ENCODE measurements at regions not wholly inside any gene's neighbourhood (a gene's known extent, or its start where the extent isn't known, plus 50 kb on each side); places are given as distances from the start of the nearest gene placed in this dataset.

DNA sequence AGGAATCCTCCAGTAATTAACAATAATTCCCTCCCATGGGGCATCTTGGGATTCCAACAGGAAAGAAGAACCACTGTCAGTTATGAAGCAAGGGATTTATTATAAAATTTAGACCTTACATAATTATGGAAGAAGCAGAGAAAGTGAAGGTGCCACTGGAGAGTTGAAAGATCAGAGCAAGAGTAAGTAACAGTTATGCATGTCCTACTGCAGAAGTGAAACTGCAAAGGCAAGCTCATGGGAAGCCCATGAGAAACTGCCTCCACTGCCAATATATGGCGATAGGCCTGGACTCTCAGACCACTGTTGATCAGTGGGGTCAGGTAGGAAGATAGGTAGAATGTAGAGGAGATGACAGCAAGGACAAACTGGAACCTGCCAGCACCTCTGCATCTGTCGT lies 123.6 kb upstream of the ZNF648 start:
- H3K27ac ChIP-seq (ENCODE audit: low read length): no peak overlapping the region
- Mint-ChIP-seq H3K4me3 (no peak overlapping the region), H3K36me3 (no peaks in the 10 kb centered on the region), H3K9me3 (no peaks in the 10 kb centered on the region), H3K27me3 (ENCODE audit: low read depth in 2 of 2) (peaks cover 10 to 33% of the 10 kb centered on the region in 2 donors), H3K27ac (no peak overlapping the region), H3K4me1 (no peaks in the 10 kb centered on the region)
- H3K9me3 ChIP-seq (ENCODE audit: control insufficient read depth, insufficient read depth, low read length): no peaks in the 10 kb centered on the region
- no peaks in the 10 kb centered on the region for H3K27me3 ChIP-seq (ENCODE audit: control insufficient read depth, insufficient read depth, low read length)
- intact Hi-C loops (cut with micrococcal nuclease): no loop called here
- WGBS (ENCODE audit: insufficient coverage): 92% methylated on average over 2 of the region's 2 CpGs
- DNase-seq (no peak), ATAC-seq (no peak)
- TF ChIP-seq, protein P1, sequence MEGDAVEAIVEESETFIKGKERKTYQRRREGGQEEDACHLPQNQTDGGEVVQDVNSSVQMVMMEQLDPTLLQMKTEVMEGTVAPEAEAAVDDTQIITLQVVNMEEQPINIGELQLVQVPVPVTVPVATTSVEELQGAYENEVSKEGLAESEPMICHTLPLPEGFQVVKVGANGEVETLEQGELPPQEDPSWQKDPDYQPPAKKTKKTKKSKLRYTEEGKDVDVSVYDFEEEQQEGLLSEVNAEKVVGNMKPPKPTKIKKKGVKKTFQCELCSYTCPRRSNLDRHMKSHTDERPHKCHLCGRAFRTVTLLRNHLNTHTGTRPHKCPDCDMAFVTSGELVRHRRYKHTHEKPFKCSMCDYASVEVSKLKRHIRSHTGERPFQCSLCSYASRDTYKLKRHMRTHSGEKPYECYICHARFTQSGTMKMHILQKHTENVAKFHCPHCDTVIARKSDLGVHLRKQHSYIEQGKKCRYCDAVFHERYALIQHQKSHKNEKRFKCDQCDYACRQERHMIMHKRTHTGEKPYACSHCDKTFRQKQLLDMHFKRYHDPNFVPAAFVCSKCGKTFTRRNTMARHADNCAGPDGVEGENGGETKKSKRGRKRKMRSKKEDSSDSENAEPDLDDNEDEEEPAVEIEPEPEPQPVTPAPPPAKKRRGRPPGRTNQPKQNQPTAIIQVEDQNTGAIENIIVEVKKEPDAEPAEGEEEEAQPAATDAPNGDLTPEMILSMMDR (IDR thresholded peaks at IDR 0.05): no peak
- no peaks in the 10 kb centered on the region for H3K36me3 ChIP-seq (ENCODE audit: control insufficient read depth, insufficient read depth, low read length)
- H3K4me1 ChIP-seq (ENCODE audit: control insufficient read depth, insufficient read depth, low read length): no peaks in the 10 kb centered on the region
- H3K4me3 ChIP-seq (ENCODE audit: low read length): no peak overlapping the region

DNA sequence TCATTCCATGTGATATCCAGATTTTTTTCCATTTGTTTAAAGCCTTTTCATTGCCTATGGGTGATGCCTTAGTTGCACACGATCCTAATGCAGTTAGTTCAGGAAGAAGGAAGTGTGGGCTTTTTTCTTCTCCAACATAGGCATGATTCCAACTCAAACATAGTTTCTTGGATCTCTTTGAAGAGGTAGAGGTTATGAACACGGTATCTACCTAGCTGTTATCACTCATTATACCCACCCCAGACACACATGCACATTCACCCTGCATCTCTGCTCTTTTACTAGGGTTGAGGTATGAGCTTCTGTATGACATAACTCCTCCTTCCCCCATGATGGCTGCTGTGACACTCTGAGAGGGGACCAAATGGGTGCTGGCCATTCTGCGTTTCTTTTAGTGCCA lies 122.1 kb upstream of the ZNF648 start:
- H3K9me3 ChIP-seq (ENCODE audit: control insufficient read depth, insufficient read depth, low read length): no peaks in the 10 kb centered on the region
- intact Hi-C loops (cut with micrococcal nuclease): no loop called here
- no peaks in the 10 kb centered on the region for H3K36me3 ChIP-seq (ENCODE audit: control insufficient read depth, insufficient read depth, low read length)
- H3K27me3 Mint-ChIP-seq (ENCODE audit: low read depth in 2 of 2): peaks cover 5 to 27% of the 10 kb centered on the region in 2 donors
- 100% methylated on average over 1 of the region's 3 CpGs for WGBS (ENCODE audit: insufficient coverage)
- ATAC-seq (no peak), DNase-seq (no peak)
- H3K27ac Mint-ChIP-seq: no peak overlapping the region
- no peaks in the 10 kb centered on the region for H3K9me3 Mint-ChIP-seq
- H3K4me3 ChIP-seq (ENCODE audit: low read length): no peak overlapping the region
- H3K27ac ChIP-seq (ENCODE audit: low read length): no peak overlapping the region
- H3K4me1 Mint-ChIP-seq: no peaks in the 10 kb centered on the region
- H3K4me1 ChIP-seq (ENCODE audit: control insufficient read depth, insufficient read depth, low read length): no peaks in the 10 kb centered on the region
- H3K27me3 ChIP-seq (ENCODE audit: control insufficient read depth, insufficient read depth, low read length): no peaks in the 10 kb centered on the region
- no peak overlapping the region for H3K4me3 Mint-ChIP-seq
- TF ChIP-seq, protein P1 (IDR thresholded peaks at IDR 0.05): no peak
- H3K36me3 Mint-ChIP-seq: no peaks in the 10 kb centered on the region

DNA sequence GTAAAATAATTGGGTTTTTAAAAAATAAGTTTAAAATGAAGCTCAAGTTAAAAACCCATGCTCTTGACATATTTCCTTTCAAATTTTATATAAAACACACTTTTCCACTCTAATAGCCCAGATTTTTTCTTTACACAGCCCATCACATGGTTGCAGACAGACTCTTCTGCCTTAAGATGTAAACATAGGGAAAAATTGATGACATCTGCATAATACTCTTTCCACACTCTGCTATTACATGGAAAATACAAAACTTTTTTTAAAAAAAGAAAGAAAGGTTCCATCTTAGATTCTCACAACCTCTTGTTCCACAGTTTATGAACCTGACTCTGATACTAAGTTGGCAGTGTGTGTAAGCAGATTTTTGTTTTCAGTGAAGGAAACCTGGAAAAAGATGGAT lies 120.8 kb upstream of the ZNF648 start:
- Histone ChIP-seq H3K27me3 (ENCODE audit: control insufficient read depth, insufficient read depth, low read length) (no peaks in the 10 kb centered on the region), H3K9me3 (ENCODE audit: control insufficient read depth, insufficient read depth, low read length) (no peaks in the 10 kb centered on the region), H3K4me1 (ENCODE audit: control insufficient read depth, insufficient read depth, low read length) (no peaks in the 10 kb centered on the region), H3K27ac (ENCODE audit: low read length) (no peak overlapping the region), H3K36me3 (ENCODE audit: control insufficient read depth, insufficient read depth, low read length) (no peaks in the 10 kb centered on the region), H3K4me3 (ENCODE audit: low read length) (no peak overlapping the region)
- DNase-seq (no peak), ATAC-seq (no peak)
- Mint-ChIP-seq H3K27me3 (ENCODE audit: low read depth in 2 of 2) (peaks cover 10 to 31% of the 10 kb centered on the region in 2 donors), H3K4me3 (no peak overlapping the region), H3K4me1 (no peaks in the 10 kb centered on the region), H3K9me3 (no peaks in the 10 kb centered on the region), H3K27ac (no peak overlapping the region), H3K36me3 (no peaks in the 10 kb centered on the region)
- TF ChIP-seq, protein P1 (IDR thresholded peaks at IDR 0.05): no peak
- intact Hi-C loops (cut with micrococcal nuclease): no loop called here

DNA sequence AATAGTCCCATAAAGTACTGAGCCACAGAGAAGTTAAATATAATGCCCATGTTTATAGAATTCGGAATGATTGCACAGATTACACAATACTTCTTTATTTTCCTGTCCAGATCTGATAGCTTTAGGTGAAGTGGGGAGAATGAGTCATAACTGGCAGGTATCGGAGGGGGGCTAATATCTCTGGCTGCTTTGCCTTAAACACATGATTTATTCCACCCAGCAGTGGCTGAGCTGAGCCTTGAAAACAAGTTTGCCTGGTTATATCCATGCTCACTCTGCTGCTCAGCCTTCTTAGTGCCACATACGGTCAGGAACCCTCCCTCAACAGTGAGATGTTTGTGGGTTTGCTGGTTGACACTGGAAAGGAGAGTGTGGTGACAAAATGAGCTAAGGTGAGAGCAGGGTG lies 119.7 kb upstream of the ZNF648 start:
- TF ChIP-seq, protein P1 (IDR thresholded peaks at IDR 0.05): no peak

More for the DNA sequence above, 119.7 kb upstream of the ZNF648 start:
- 61% methylated on average over 2 of the region's 3 CpGs for WGBS (ENCODE audit: insufficient coverage)
- Histone ChIP-seq H3K36me3 (ENCODE audit: control insufficient read depth, insufficient read depth, low read length) (no peaks in the 10 kb centered on the region), H3K4me1 (ENCODE audit: control insufficient read depth, insufficient read depth, low read length) (no peaks in the 10 kb centered on the region), H3K9me3 (ENCODE audit: control insufficient read depth, insufficient read depth, low read length) (no peaks in the 10 kb centered on the region), H3K4me3 (ENCODE audit: low read length) (no peak overlapping the region), H3K27ac (ENCODE audit: low read length) (no peak overlapping the region), H3K27me3 (ENCODE audit: control insufficient read depth, insufficient read depth, low read length) (no peaks in the 10 kb centered on the region)
- no peak overlapping the region for H3K4me3 Mint-ChIP-seq
- no peak for DNase-seq
- H3K4me1 Mint-ChIP-seq: no peaks in the 10 kb centered on the region
- peaks cover 0 to 2% of the 10 kb centered on the region in 2 donors for H3K9me3 Mint-ChIP-seq
- ATAC-seq: peak in 1 of 3 donors; percentile 35
- intact Hi-C loops (cut with micrococcal nuclease): no loop called here
- H3K36me3 Mint-ChIP-seq: no peaks in the 10 kb centered on the region
- no peak overlapping the region for H3K27ac Mint-ChIP-seq
- peaks cover 10 to 37% of the 10 kb centered on the region in 2 donors for H3K27me3 Mint-ChIP-seq (ENCODE audit: low read depth in 2 of 2)
